ENCODE measurements at regions not wholly inside any gene's neighbourhood (a gene's known extent, or its start where the extent isn't known, plus 50 kb on each side); places are given as distances from the start of the nearest gene placed in this dataset.

GRCh38 chr10:120975868-120976225 lies 124.7 kb downstream of the WDR11 start:
- TF ChIP-seq CTCF (IDR thresholded peaks at IDR 0.05) (no peak), POLR2A (IDR thresholded peaks at IDR 0.05) (no peak)
